ENCODE measurements at regions not wholly inside any gene's neighbourhood (a gene's known extent, or its start where the extent isn't known, plus 50 kb on each side); places are given as distances from the start of the nearest gene placed in this dataset.

GRCh38 chr10:83871187-83872081 is 267.9 kb upstream of the GHITM start:
- DNase-seq (ENCODE audit: low spot score) (peak; percentile 36), ATAC-seq (ENCODE audit: low FRiP score) (peak; percentile 83)
- peak in 1 of 3 donors; percentile 57 for TF ChIP-seq CTCF (IDR thresholded peaks at IDR 0.05)

GRCh38 chr10:83880252-83880791 is 259.0 kb upstream of the GHITM start:
- ATAC-seq (ENCODE audit: low FRiP score) (no peak), DNase-seq (ENCODE audit: low spot score) (no peak)
- TF ChIP-seq CTCF (IDR thresholded peaks at IDR 0.05): no peak

- DNase-seq (ENCODE audit: low spot score) (no peak), ATAC-seq (ENCODE audit: low FRiP score) (no peak)
- TF ChIP-seq CTCF (IDR thresholded peaks at IDR 0.05): no peak
These were observed 257.6 kb upstream of the GHITM start for GRCh38 chr10:83881661-83882060.

- no peak for ATAC-seq (ENCODE audit: low FRiP score)
- DNase-seq (ENCODE audit: low spot score): no peak
- TF ChIP-seq CTCF (IDR thresholded peaks at IDR 0.05): no peak
These were observed 252.4 kb upstream of the GHITM start for GRCh38 chr10:83886871-83887270.

GRCh38 chr10:83892737-83893136 is 246.6 kb upstream of the GHITM start:
- no peak for TF ChIP-seq CTCF (IDR thresholded peaks at IDR 0.05)
- DNase-seq (ENCODE audit: low spot score): no peak
- ATAC-seq (ENCODE audit: low FRiP score): no peak

- ATAC-seq (ENCODE audit: low FRiP score): no peak
- DNase-seq (ENCODE audit: low spot score): no peak
- TF ChIP-seq CTCF (IDR thresholded peaks at IDR 0.05): no peak
These were observed 243.1 kb upstream of the GHITM start for GRCh38 chr10:83896219-83896618.

GRCh38 chr10:83897626-83898025 is 241.7 kb upstream of the GHITM start:
- no peak for DNase-seq (ENCODE audit: low spot score)
- ATAC-seq (ENCODE audit: low FRiP score): no peak
- TF ChIP-seq CTCF (IDR thresholded peaks at IDR 0.05): no peak
